ENCODE measurements at regions not wholly inside any gene's neighbourhood (a gene's known extent, or its start where the extent isn't known, plus 50 kb on each side); places are given as distances from the start of the nearest gene placed in this dataset.
"Not testable (repeated sequence)": the region's sequence is repeated elsewhere in the genome, so short reads cannot be mapped to it uniquely, and the experiment has no call there.

DNA sequence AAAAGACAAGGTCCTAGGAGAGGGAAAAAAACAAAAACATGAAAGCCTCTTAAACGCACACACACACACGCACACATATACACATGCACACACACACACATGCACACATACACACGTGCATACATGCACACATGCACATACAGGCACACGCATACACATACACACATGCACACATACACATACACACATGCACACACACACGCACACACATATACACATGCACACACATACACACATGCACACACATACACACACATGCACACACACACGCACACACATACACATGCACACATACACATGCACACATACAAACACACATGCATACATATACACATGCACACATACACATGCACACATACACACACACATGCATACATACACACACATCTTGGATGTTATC lies 78.1 kb upstream of the PPP2R5C start:
- H3K4me3 ChIP-seq (ENCODE audit: low read depth, low read length): no peak overlapping the region
- H3K36me3 ChIP-seq (ENCODE audit: control insufficient read depth, insufficient read depth, low read length): no peaks in the 10 kb centered on the region
- POLR2A ChIA-PET: no interaction called here
- H3K9me3 ChIP-seq: no peaks in the 10 kb centered on the region
- Mint-ChIP-seq H3K9me3 (ENCODE audit: unreplicated experiment) (no peaks in the 10 kb centered on the region), H3K4me1 (ENCODE audit: low read depth, unreplicated experiment) (no peaks in the 10 kb centered on the region), H3K36me3 (ENCODE audit: insufficient read depth, unreplicated experiment) (no peaks in the 10 kb centered on the region), H3K27me3 (ENCODE audit: insufficient read depth, unreplicated experiment) (peaks cover 5% of the 10 kb centered on the region), H3K27ac (ENCODE audit: unreplicated experiment) (no peak overlapping the region), H3K4me3 (ENCODE audit: unreplicated experiment) (no peak overlapping the region)
- no peak for DNase-seq
- BruUV-seq (replicated peaks): no TSS peak
- intact Hi-C loops (cut with micrococcal nuclease; ENCODE audit: unreplicated experiment): no loop called here
- TF ChIP-seq, protein P1, sequence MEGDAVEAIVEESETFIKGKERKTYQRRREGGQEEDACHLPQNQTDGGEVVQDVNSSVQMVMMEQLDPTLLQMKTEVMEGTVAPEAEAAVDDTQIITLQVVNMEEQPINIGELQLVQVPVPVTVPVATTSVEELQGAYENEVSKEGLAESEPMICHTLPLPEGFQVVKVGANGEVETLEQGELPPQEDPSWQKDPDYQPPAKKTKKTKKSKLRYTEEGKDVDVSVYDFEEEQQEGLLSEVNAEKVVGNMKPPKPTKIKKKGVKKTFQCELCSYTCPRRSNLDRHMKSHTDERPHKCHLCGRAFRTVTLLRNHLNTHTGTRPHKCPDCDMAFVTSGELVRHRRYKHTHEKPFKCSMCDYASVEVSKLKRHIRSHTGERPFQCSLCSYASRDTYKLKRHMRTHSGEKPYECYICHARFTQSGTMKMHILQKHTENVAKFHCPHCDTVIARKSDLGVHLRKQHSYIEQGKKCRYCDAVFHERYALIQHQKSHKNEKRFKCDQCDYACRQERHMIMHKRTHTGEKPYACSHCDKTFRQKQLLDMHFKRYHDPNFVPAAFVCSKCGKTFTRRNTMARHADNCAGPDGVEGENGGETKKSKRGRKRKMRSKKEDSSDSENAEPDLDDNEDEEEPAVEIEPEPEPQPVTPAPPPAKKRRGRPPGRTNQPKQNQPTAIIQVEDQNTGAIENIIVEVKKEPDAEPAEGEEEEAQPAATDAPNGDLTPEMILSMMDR (IDR thresholded peaks at IDR 0.05; ENCODE audit: insufficient read depth in 1 of 2, low read depth in 1 of 2, low read length in 1 of 2, severe bottlenecking in 1 of 2, unreplicated experiment in 1 of 2): no peak
- CTCF ChIA-PET: no interaction called here
- H3K4me1 ChIP-seq: no peaks in the 10 kb centered on the region
- H3K27me3 ChIP-seq (replicated peaks; ENCODE audit: control insufficient read depth, insufficient read depth, low read length): no peaks in the 10 kb centered on the region

DNA sequence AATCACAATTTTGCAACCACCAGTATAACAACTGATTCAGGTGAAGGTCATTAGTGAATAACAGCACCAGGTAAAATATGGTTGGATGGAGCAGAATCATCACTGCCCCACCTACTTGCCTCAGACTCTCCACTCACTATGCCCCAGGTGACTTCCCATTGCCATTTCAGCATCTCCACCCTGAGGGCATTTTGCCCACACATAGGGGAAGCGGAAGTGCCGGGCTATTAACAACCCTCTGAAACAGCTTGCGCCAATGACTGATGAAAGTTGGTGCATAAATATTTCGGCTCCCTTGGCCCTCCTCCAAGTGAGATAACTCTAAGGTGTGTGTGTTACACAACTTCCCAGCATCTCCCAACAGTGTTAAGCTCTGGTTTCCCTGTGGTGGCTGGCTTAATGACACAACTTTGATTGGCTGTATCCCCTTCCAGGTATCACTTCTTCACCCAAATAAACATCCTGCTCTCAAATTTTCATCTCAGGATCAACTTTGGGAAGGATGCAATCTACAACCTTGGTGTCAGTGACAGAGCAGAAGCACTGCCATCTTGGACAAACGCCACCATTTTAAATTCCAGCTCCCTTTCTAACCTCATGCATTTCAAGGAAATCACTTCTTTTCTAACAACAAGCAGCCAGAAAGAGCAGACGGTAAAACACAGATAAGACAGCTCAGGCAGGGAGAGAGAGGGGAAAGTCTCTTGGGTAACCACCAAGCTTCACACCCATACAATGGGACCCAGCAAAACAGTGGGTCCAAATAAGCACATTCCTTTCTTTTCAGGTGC lies 73.6 kb upstream of the PPP2R5C start:
- H3K9me3 Mint-ChIP-seq (ENCODE audit: unreplicated experiment): no peaks in the 10 kb centered on the region
- POLR2A ChIA-PET: no interaction called here
- H3K4me3 Mint-ChIP-seq (ENCODE audit: unreplicated experiment): no peak overlapping the region
- no TSS peak for BruUV-seq (replicated peaks)
- intact Hi-C loops (cut with micrococcal nuclease; ENCODE audit: unreplicated experiment): no loop called here
- no peak for DNase-seq
- CTCF ChIA-PET: no interaction called here
- H3K27me3 Mint-ChIP-seq (ENCODE audit: insufficient read depth, unreplicated experiment): peaks cover 3% of the 10 kb centered on the region
- TF ChIP-seq, protein P1 (IDR thresholded peaks at IDR 0.05; ENCODE audit: insufficient read depth in 1 of 2, low read depth in 1 of 2, low read length in 1 of 2, severe bottlenecking in 1 of 2, unreplicated experiment in 1 of 2): no peak
- H3K36me3 Mint-ChIP-seq (ENCODE audit: insufficient read depth, unreplicated experiment): no peaks in the 10 kb centered on the region
- no peak overlapping the region for H3K27ac Mint-ChIP-seq (ENCODE audit: unreplicated experiment)
- Histone ChIP-seq H3K4me1 (no peaks in the 10 kb centered on the region), H3K9me3 (no peaks in the 10 kb centered on the region), H3K27me3 (replicated peaks; ENCODE audit: control insufficient read depth, insufficient read depth, low read length) (no peaks in the 10 kb centered on the region), H3K36me3 (ENCODE audit: control insufficient read depth, insufficient read depth, low read length) (no peaks in the 10 kb centered on the region), H3K4me3 (ENCODE audit: low read depth, low read length) (no peak overlapping the region)
- no peaks in the 10 kb centered on the region for H3K4me1 Mint-ChIP-seq (ENCODE audit: low read depth, unreplicated experiment)

DNA sequence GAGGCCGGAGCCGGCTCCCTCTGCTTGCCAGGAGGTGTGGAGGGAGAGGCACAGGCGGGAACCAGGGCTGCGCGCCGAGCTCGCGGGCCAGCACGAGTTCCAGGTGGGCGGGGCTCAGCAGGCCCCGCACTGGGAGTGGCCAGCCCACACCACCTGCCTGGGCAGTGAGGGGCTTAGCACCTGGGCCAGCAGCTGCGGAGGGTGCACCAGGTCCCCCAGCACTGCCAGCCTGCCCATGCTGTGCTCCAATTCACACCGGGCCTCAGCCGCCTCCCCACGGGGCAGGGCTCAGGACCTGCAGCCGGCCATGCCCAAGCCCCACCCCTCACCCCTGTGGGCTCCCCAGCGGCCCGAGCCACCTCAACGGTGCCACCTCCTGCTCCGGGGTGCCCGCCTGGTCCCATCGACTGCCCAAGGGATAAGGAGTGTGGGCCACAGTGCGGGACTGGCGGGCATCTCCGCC lies 72.4 kb upstream of the PPP2R5C start:
- H3K4me1 ChIP-seq: no peaks in the 10 kb centered on the region
- Mint-ChIP-seq H3K4me1 (ENCODE audit: low read depth, unreplicated experiment) (no peaks in the 10 kb centered on the region), H3K27ac (ENCODE audit: unreplicated experiment) (no peak overlapping the region), H3K27me3 (ENCODE audit: insufficient read depth, unreplicated experiment) (peaks cover 3% of the 10 kb centered on the region), H3K9me3 (ENCODE audit: unreplicated experiment) (no peaks in the 10 kb centered on the region), H3K36me3 (ENCODE audit: insufficient read depth, unreplicated experiment) (no peaks in the 10 kb centered on the region), H3K4me3 (ENCODE audit: unreplicated experiment) (no peak overlapping the region)
- no TSS peak for BruUV-seq (replicated peaks)
- TF ChIP-seq, protein P1 (IDR thresholded peaks at IDR 0.05; ENCODE audit: insufficient read depth in 1 of 2, low read depth in 1 of 2, low read length in 1 of 2, severe bottlenecking in 1 of 2, unreplicated experiment in 1 of 2): no peak
- H3K4me3 ChIP-seq (ENCODE audit: low read depth, low read length): no peak overlapping the region
- H3K27me3 ChIP-seq (replicated peaks; ENCODE audit: control insufficient read depth, insufficient read depth, low read length): no peaks in the 10 kb centered on the region
- no peaks in the 10 kb centered on the region for H3K9me3 ChIP-seq
- ChIA-PET CTCF (no interaction called here), POLR2A (no interaction called here)
- no peak for DNase-seq
- intact Hi-C loops (cut with micrococcal nuclease; ENCODE audit: unreplicated experiment): no loop called here
- no peaks in the 10 kb centered on the region for H3K36me3 ChIP-seq (ENCODE audit: control insufficient read depth, insufficient read depth, low read length)

DNA sequence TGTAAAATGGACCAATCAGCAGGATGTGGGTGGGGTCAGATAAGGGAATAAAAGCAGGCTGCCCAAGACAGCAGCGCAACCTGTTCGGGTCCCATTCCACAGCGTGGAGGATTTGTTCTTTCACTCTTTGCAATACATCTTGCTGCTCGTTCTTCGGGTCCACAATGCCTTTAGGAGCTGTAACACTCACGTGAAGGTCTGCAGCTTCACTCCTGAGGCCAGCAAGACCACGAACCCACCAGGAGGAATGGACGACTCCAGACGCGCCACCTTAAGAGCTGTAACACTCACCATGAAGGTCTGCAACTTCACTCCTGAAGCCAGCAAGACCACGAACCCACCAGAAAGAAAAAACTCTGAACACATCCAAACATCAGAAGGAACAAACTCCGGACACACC lies 71.5 kb upstream of the PPP2R5C start:
- H3K27me3 Mint-ChIP-seq (ENCODE audit: insufficient read depth, unreplicated experiment); BruUV-seq (replicated peaks); intact Hi-C loops (cut with micrococcal nuclease; ENCODE audit: unreplicated experiment); H3K4me1 ChIP-seq; H3K27ac Mint-ChIP-seq (ENCODE audit: unreplicated experiment); H3K9me3 ChIP-seq; H3K4me3 ChIP-seq (ENCODE audit: low read depth, low read length); DNase-seq; H3K4me3 Mint-ChIP-seq (ENCODE audit: unreplicated experiment); H3K27me3 ChIP-seq (replicated peaks; ENCODE audit: control insufficient read depth, insufficient read depth, low read length); H3K36me3 ChIP-seq (ENCODE audit: control insufficient read depth, insufficient read depth, low read length); H3K36me3 Mint-ChIP-seq (ENCODE audit: insufficient read depth, unreplicated experiment); POLR2A ChIA-PET; H3K9me3 Mint-ChIP-seq (ENCODE audit: unreplicated experiment); H3K4me1 Mint-ChIP-seq (ENCODE audit: low read depth, unreplicated experiment); CTCF ChIA-PET: not testable (repeated sequence)

Measured in Caco-2 (cell line).